ENCODE measurements at regions not wholly inside any gene's neighbourhood (a gene's known extent, or its start where the extent isn't known, plus 50 kb on each side); places are given as distances from the start of the nearest gene placed in this dataset.

GRCh38 chr4:130099105-130099504, 1003.2 kb downstream of the C4orf33 start:
- DNase-seq = no peak

GRCh38 chr4:130110189-130110588, 1014.2 kb downstream of the C4orf33 start:
- no peak for DNase-seq

- DNase-seq = no peak
These were observed 1014.8 kb downstream of the C4orf33 start for GRCh38 chr4:130110770-130111169.

- no peak for DNase-seq
These were observed 1028.1 kb downstream of the C4orf33 start for GRCh38 chr4:130124066-130124465.

- DNase-seq = no peak
These were observed 1029.5 kb downstream of the C4orf33 start for GRCh38 chr4:130125467-130125866.

GRCh38 chr4:130127297-130127696, 1031.3 kb downstream of the C4orf33 start:
- no peak for DNase-seq

- no peak for DNase-seq
These were observed 1035.6 kb downstream of the C4orf33 start for GRCh38 chr4:130131536-130131935.

GRCh38 chr4:130141651-130142050, 1045.7 kb downstream of the C4orf33 start:
- DNase-seq = no peak

- no peak for DNase-seq
These were observed 1047.7 kb downstream of the C4orf33 start for GRCh38 chr4:130143656-130144055.

- no peak for DNase-seq
These were observed 1050.8 kb downstream of the C4orf33 start for GRCh38 chr4:130146773-130147172.

GRCh38 chr4:130147641-130148040, 1051.7 kb downstream of the C4orf33 start:
- DNase-seq = no peak

- DNase-seq = no peak
These were observed 1058.9 kb downstream of the C4orf33 start for GRCh38 chr4:130154901-130155300.

GRCh38 chr4:130163701-130164100, 1067.7 kb downstream of the C4orf33 start:
- DNase-seq = no peak

- DNase-seq = no peak
These were observed 1069.4 kb downstream of the C4orf33 start for GRCh38 chr4:130165381-130165780.

GRCh38 chr4:130172156-130172555, 1076.2 kb downstream of the C4orf33 start:
- DNase-seq = no peak

- no peak for DNase-seq
These were observed 1082.2 kb downstream of the C4orf33 start for GRCh38 chr4:130178106-130178505.

- no peak for DNase-seq
These were observed 1087.1 kb downstream of the C4orf33 start for GRCh38 chr4:130183096-130183495.

GRCh38 chr4:130183766-130184165, 1087.8 kb downstream of the C4orf33 start:
- no peak for DNase-seq

GRCh38 chr4:130185123-130185522, 1089.2 kb downstream of the C4orf33 start:
- no peak for DNase-seq

GRCh38 chr4:130186931-130187330, 1091.0 kb downstream of the C4orf33 start:
- DNase-seq = no peak

GRCh38 chr4:130187587-130187986, 1091.6 kb downstream of the C4orf33 start:
- no peak for DNase-seq

GRCh38 chr4:130192787-130193186, 1096.8 kb downstream of the C4orf33 start:
- no peak for DNase-seq

- DNase-seq = no peak
These were observed 1102.0 kb downstream of the C4orf33 start for GRCh38 chr4:130197946-130198345.

GRCh38 chr4:130203571-130203970, 1107.6 kb downstream of the C4orf33 start:
- no peak for DNase-seq

GRCh38 chr4:130210864-130211263, 1114.9 kb downstream of the C4orf33 start:
- peak; percentile 3 for DNase-seq

GRCh38 chr4:130214268-130214667, 1118.3 kb downstream of the C4orf33 start:
- DNase-seq = no peak

All from COR-L47 (cell line).